Uterus (tissue), 3 donors: ENCODE measurements at regions not wholly inside any gene's neighbourhood (a gene's known extent, or its start where the extent isn't known, plus 50 kb on each side); places are given as distances from the start of the nearest gene placed in this dataset.

ENCODE experiments used
- DNase-seq, 2 donors: peaks; one replicate each; pipeline ENCODE4 v3.0.0-alpha.2; 2019 to 2020
- H3K27ac ChIP-seq, 2 donors: fragments of 200-600 bp; sonication (generic); 1 replicate in 1 of 2; 2 replicates in 1 of 2; pipeline ENCODE4 v1.5.1; 2016 to 2018
- H3K27me3 ChIP-seq, 2 donors: fragments of 200-600 bp; sonication (generic); one replicate each; pipeline ENCODE4 v1.5.1; 2018 to 2019; ENCODE audit warnings: control low read depth in 1 of 2
- H3K36me3 ChIP-seq, 2 donors: fragments of 200-600 bp; sonication (generic); one replicate each; pipeline ENCODE4 v1.5.1; 2019; ENCODE audit warnings: control low read depth in 1 of 2
- H3K4me1 ChIP-seq, 2 donors: fragments of 200-600 bp; sonication (generic); one replicate each; pipeline ENCODE4 v1.5.1; 2018 to 2019; ENCODE audit warnings: control low read depth in 1 of 2
- H3K4me3 ChIP-seq, 2 donors: fragments of 200-600 bp; sonication (generic); 1 replicate in 1 of 2; 2 replicates in 1 of 2; pipeline ENCODE4 v1.5.1; 2018 to 2019; ENCODE audit warnings: mild to moderate bottlenecking in 1 of 2
- H3K9me3 ChIP-seq, 2 donors: fragments of 200-600 bp; sonication (generic); one replicate each; pipeline ENCODE4 v1.5.1; 2019; ENCODE audit warnings: control low read depth in 1 of 2
- CTCF ChIP-seq, 4 experiments: fragments of 200-600 bp in 2 of 4; fragments of 450-650 bp in 2 of 4; sonication (generic) in 2 of 4; IDR thresholded peaks; one replicate each; pipeline ENCODE4 v1.5.1; 2016 to 2019; ENCODE audit warnings: antibody characterized with exemption in 4 of 4, mild to moderate bottlenecking in 2 of 4, moderate library complexity in 1 of 4
- POLR2A ChIP-seq, 2 donors: fragments of 450-650 bp; IDR thresholded peaks; one replicate each; pipeline ENCODE4 v1.6.1; 2016; ENCODE audit warnings: antibody characterized with exemption in 2 of 2, mild to moderate bottlenecking in 1 of 2, moderate library complexity in 1 of 2
- intact Hi-C: fragments of 100-400 bp; cut with DNase I; formaldehyde crosslinking; loops from one replicate; pipeline ENCODE4 v1.15.1; 2023; ENCODE audit warnings: low total_unique reads
- donor health status: DM: yes; HTN: yes; CAD: no.

- H3K4me3 ChIP-seq, result no peak overlapping the region
- H3K4me1 ChIP-seq, result no peaks in the 10 kb centered on the region
- DNase-seq, result no peak
- no peaks in the 10 kb centered on the region for H3K27me3 ChIP-seq
- TF ChIP-seq POLR2A (IDR thresholded peaks at IDR 0.05) (no peak), CTCF (IDR thresholded peaks at IDR 0.05) (no peak)
- intact Hi-C loops, result no loop called here
- no peaks in the 10 kb centered on the region for H3K36me3 ChIP-seq
- H3K27ac ChIP-seq, result no peak overlapping the region
- no peaks in the 10 kb centered on the region for H3K9me3 ChIP-seq
Measured at GRCh38 chr6:104566411-104566810, 293.3 kb downstream of the HACE1 start.

DNA sequence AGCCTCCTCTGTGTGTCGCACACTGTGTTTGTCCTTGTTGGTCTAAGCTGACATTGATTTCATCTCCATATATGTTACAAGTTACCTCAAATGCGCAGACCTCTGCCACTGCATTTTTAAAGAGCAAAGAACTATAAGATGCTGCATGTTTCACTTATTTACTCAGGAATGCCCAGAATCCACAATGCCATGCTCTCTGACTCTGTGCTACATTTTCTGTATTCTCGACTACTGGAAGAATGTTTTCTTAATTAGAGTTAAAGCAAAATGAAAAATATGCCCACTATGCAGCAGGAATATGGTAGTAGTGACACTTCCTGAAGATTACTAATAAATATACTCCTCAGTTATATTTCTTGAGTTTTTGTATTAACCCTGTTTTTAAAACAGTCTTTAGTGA, 296.4 kb downstream of the HACE1 start:
- Histone ChIP-seq H3K4me3 (no peak overlapping the region), H3K27ac (no peak overlapping the region), H3K27me3 (no peaks in the 10 kb centered on the region), H3K9me3 (no peaks in the 10 kb centered on the region), H3K4me1 (no peaks in the 10 kb centered on the region), H3K36me3 (no peaks in the 10 kb centered on the region)
- TF ChIP-seq POLR2A (IDR thresholded peaks at IDR 0.05) (no peak), CTCF (IDR thresholded peaks at IDR 0.05) (no peak)
- intact Hi-C loops, result no loop called here
- DNase-seq, result no peak

- no peaks in the 10 kb centered on the region for H3K4me1 ChIP-seq
- no peaks in the 10 kb centered on the region for H3K36me3 ChIP-seq
- no peak for TF ChIP-seq CTCF (IDR thresholded peaks at IDR 0.05)
- TF ChIP-seq POLR2A (IDR thresholded peaks at IDR 0.05), result no peak
- H3K4me3 ChIP-seq, result no peak overlapping the region
- no peaks in the 10 kb centered on the region for H3K27me3 ChIP-seq
- H3K9me3 ChIP-seq, result no peaks in the 10 kb centered on the region
- no peak overlapping the region for H3K27ac ChIP-seq
- intact Hi-C loops, result no loop called here
- DNase-seq, result no peak
Measured at GRCh38 chr6:104559435-104560202, 300.1 kb downstream of the HACE1 start.

DNA sequence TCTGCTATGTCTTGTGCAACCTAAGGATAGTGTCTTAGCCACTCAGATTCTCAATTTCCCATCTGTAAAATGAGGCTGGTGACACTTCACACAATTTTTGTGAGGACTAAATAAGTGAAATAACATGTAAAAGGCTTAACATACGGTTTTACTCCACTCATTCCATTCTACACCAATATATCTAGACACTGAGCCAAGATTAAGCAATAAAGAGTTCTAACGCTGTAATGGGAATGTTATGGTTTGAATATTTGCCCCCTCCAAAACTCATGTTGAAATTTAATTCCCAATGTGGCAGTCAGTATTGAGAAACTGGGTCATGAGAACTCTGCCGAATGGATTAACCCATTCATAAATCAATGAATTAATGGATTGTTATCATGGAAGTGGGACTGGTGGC, 301.0 kb downstream of the HACE1 start:
- Histone ChIP-seq H3K4me3 (no peak overlapping the region), H3K4me1 (no peaks in the 10 kb centered on the region), H3K9me3 (no peaks in the 10 kb centered on the region), H3K27ac (no peak overlapping the region), H3K36me3 (no peaks in the 10 kb centered on the region), H3K27me3 (no peaks in the 10 kb centered on the region)
- TF ChIP-seq POLR2A (IDR thresholded peaks at IDR 0.05) (no peak), CTCF (IDR thresholded peaks at IDR 0.05) (no peak)
- DNase-seq, result no peak
- intact Hi-C loops, result no loop called here

- DNase-seq, result no peak
- Histone ChIP-seq H3K27me3 (no peaks in the 10 kb centered on the region), H3K4me3 (no peak overlapping the region), H3K27ac (no peak overlapping the region), H3K4me1 (no peaks in the 10 kb centered on the region), H3K36me3 (no peaks in the 10 kb centered on the region), H3K9me3 (no peaks in the 10 kb centered on the region)
- intact Hi-C loops, result no loop called here
- TF ChIP-seq POLR2A (IDR thresholded peaks at IDR 0.05), result no peak
- TF ChIP-seq CTCF (IDR thresholded peaks at IDR 0.05), result no peak
Measured at GRCh38 chr6:104548297-104548696, 311.4 kb downstream of the HACE1 start.
